ENCODE measurements at regions not wholly inside any gene's neighbourhood (a gene's known extent, or its start where the extent isn't known, plus 50 kb on each side); places are given as distances from the start of the nearest gene placed in this dataset.

DNA sequence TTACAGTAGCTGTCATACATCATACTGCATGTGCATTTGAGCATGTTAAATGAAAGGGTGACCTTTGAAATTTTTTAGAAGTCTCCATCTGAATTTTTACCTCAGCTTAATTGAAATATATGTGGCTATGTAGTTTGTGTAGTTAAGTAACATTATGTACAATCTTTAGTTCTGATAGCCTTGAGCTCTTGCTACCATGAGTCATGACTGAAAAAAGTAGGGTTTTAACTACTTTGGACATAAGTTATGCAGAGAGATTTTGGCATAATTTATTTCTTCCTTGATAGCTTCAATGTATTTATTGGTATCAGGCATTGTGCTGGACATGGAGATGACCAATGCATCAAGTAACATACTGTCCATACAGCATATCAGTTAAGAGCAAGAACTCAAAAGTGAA is 376.5 kb upstream of the ZNF717 start:
- no peak for TF ChIP-seq CTCF (IDR thresholded peaks at IDR 0.05; ENCODE audit: low read depth, low read length)
- no peak overlapping the region for H3K4me3 ChIP-seq (replicated peaks in 1 of 2; ENCODE audit: low read depth in 2 of 2, low read length in 2 of 2)
- no peak for DNase-seq (ENCODE audit: low read depth in 2 of 2)

GRCh38 chr3:76171647-76172046 is 386.3 kb upstream of the ZNF717 start:
- no peak for TF ChIP-seq CTCF (IDR thresholded peaks at IDR 0.05; ENCODE audit: low read depth, low read length)
- DNase-seq (ENCODE audit: low read depth in 2 of 2), result no peak
- H3K4me3 ChIP-seq (replicated peaks in 1 of 2; ENCODE audit: low read depth in 2 of 2, low read length in 2 of 2), result no peak overlapping the region

DNA sequence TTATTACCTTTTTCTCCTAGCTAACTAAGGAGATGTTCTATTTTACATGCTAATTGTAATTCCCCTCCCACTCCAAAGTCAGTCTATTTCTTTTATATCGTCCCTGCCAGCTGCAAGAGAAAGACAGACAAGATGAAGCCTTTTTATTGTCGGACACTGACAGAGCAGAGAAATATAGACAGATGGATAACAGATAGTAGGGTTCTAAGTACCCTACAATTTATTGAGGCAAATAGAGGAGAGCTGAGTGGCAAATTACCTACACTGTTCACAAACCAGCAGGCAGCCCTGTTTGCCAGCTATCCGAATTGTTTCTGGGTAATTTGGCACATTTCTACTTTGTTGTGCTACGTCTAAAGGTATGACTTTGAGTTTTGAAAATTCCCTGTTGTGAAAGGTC is 392.3 kb upstream of the ZNF717 start:
- no peak overlapping the region for H3K4me3 ChIP-seq (replicated peaks in 1 of 2; ENCODE audit: low read depth in 2 of 2, low read length in 2 of 2)
- DNase-seq (ENCODE audit: low read depth in 2 of 2), result no peak
- TF ChIP-seq CTCF (IDR thresholded peaks at IDR 0.05; ENCODE audit: low read depth, low read length), result no peak

DNA sequence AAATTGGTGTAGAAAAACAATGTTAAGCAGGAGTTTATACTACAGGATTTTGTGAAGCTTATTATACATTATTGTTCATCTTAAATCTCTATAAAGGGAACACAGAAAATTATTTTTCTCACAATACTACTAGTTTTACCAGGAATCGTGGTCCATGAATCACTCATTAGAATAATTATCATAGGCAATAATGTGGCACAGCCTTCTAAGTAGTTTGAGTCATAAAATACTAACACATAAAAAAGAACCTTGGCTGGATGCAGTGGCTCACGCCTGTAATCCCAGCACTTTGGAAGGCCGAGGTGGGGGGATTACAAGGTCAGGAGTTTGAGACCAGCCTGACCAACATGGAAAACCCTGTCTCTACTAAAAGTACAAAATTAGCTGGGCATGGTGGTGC is 393.1 kb upstream of the ZNF717 start:
- H3K4me3 ChIP-seq (replicated peaks in 1 of 2; ENCODE audit: low read depth in 2 of 2, low read length in 2 of 2), result no peak overlapping the region
- DNase-seq (ENCODE audit: low read depth in 2 of 2), result no peak
- TF ChIP-seq CTCF (IDR thresholded peaks at IDR 0.05; ENCODE audit: low read depth, low read length), result no peak

DNA sequence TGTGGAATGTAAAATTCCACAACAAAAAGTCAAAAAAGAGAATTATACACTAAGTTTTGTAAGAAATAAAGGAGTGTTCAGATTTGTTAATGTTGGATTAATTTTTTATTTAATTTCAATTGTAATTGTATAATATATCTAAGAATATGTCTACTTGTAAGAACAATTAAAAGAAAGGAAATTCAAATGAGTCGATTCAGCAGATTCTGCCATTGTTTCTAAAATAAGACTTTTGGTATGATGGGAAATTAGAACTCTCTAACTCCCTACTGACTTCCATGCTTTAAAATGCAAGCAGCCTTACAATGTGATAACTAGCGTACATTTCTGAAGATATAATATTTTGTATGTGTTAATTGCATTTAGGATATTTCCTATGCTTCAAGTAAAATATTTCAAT is 395.9 kb upstream of the ZNF717 start:
- TF ChIP-seq CTCF (IDR thresholded peaks at IDR 0.05; ENCODE audit: low read depth, low read length), result no peak
- no peak overlapping the region for H3K4me3 ChIP-seq (replicated peaks in 1 of 2; ENCODE audit: low read depth in 2 of 2, low read length in 2 of 2)
- DNase-seq (ENCODE audit: low read depth in 2 of 2), result no peak

- DNase-seq (ENCODE audit: low read depth in 2 of 2), result no peak
- no peak for TF ChIP-seq CTCF (IDR thresholded peaks at IDR 0.05; ENCODE audit: low read depth, low read length)
Observed at GRCh38 chr3:76198086-76198485, 412.7 kb upstream of the ZNF717 start.

DNA sequence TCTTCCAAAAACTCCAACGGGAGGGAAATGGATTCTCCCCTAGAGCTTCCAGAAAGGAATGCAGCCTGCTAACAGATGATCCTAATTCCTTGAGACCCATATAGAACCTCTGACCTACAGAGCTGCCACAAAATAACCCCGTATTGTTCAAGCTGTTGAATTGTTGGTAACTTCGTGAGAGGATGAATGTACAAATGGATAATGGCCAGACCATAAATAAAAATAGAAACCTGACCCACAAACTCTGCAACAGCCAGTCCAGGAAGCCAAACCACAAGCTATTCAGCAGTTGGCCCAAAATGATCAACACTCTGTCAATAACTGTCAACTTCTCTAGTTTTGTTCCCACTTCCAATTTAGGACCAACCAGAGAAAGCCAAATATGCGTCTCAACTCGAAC is 414.0 kb upstream of the ZNF717 start:
- TF ChIP-seq CTCF (IDR thresholded peaks at IDR 0.05; ENCODE audit: low read depth, low read length), result no peak
- no peak overlapping the region for H3K4me3 ChIP-seq (replicated peaks in 1 of 2; ENCODE audit: low read depth in 2 of 2, low read length in 2 of 2)
- DNase-seq (ENCODE audit: low read depth in 2 of 2), result no peak

More at GRCh38 chr3:76198086-76198485, 412.7 kb upstream of the ZNF717 start:
- H3K4me3 ChIP-seq (replicated peaks in 1 of 2; ENCODE audit: low read depth in 2 of 2, low read length in 2 of 2), result no peak overlapping the region

All from cardiac fibroblast (primary cell).